ENCODE measurements at regions not wholly inside any gene's neighbourhood (a gene's known extent, or its start where the extent isn't known, plus 50 kb on each side); places are given as distances from the start of the nearest gene placed in this dataset.

DNA sequence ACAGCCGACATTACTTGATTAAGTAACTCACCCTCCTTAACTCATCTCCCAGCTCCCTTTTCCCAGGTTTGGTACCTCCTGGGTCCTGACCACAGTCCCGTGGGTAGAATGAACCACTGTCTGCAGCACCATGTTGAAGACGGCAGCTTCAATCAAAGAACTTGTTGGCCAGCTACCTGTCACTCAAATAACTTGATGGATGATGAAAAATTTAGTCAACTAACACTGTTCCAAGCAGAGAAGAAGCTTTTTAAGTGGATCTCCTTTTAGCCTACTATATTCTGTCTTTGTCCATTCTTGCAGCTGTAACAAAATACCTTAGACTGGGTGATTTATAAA lies 138.4 kb upstream of the F3 start:
- POLR2A ChIA-PET, result interaction anchor here (0.8 kb wide), 1 partner anchor 243 kb away, joined by 4 read pairs; no protein-coding TSS in a partner anchor
- no peak for DNase-seq (ENCODE audit: low read depth)
- TF ChIP-seq, protein P1, sequence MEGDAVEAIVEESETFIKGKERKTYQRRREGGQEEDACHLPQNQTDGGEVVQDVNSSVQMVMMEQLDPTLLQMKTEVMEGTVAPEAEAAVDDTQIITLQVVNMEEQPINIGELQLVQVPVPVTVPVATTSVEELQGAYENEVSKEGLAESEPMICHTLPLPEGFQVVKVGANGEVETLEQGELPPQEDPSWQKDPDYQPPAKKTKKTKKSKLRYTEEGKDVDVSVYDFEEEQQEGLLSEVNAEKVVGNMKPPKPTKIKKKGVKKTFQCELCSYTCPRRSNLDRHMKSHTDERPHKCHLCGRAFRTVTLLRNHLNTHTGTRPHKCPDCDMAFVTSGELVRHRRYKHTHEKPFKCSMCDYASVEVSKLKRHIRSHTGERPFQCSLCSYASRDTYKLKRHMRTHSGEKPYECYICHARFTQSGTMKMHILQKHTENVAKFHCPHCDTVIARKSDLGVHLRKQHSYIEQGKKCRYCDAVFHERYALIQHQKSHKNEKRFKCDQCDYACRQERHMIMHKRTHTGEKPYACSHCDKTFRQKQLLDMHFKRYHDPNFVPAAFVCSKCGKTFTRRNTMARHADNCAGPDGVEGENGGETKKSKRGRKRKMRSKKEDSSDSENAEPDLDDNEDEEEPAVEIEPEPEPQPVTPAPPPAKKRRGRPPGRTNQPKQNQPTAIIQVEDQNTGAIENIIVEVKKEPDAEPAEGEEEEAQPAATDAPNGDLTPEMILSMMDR (IDR thresholded peaks at IDR 0.05; ENCODE audit: insufficient read depth, low read depth, low read length), result no peak

DNA sequence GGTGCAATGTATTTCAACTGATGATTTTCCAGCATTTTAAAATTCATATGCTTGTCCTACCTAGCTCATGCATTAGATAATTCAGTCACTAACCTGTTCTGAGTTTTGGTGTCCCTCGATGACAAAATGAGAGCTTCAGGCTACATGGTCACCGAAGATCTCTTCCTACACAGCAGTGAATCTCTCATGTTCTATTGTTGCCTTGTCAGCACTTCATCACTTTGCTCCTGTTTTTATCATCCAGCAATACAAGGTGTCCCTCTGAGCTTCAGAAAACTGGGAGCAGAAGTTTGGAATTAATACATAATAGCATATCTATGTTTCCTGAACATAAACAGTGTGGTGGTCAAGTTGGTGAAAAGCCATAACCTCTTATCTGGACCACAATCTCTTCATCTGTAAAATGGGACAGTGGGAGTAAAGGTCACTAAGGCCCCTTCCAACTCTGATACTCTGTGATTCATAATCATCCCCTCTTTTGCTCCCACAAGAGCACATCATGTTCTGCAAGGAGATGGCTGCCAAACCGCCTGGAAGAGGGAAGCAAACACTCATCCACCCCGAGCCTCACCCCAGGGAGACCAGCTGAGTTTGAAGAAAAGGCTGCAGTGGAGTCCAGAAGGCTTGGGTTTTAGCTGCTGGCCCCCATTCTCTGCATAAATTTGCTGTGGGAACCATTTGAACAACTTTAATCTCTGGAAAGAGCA lies 137.9 kb upstream of the F3 start:
- Histone ChIP-seq H3K36me3 (ENCODE audit: control insufficient read depth, insufficient read depth, low read length) (no peaks in the 10 kb centered on the region), H3K27me3 (ENCODE audit: control insufficient read depth, insufficient read depth, low read length) (no peaks in the 10 kb centered on the region), H3K4me3 (ENCODE audit: low read depth, low read length) (no peak overlapping the region)
- CTCF ChIA-PET, result interaction anchor here (1.0 to 1.5 kb wide), 2 partner anchors 11 to 19 kb away, joined by 3 to 6 read pairs; no protein-coding TSS in a partner anchor
- no peak for DNase-seq (ENCODE audit: low read depth)
- TF ChIP-seq, protein P1 (IDR thresholded peaks at IDR 0.05; ENCODE audit: insufficient read depth, low read depth, low read length), result no peak
- POLR2A ChIA-PET, result no interaction called here

More for the DNA sequence above, 138.4 kb upstream of the F3 start:
- CTCF ChIA-PET, result interaction anchor here (1.0 to 1.5 kb wide), 2 partner anchors 10 to 18 kb away, joined by 3 to 6 read pairs; no protein-coding TSS in a partner anchor
- Histone ChIP-seq H3K27me3 (ENCODE audit: control insufficient read depth, insufficient read depth, low read length) (no peaks in the 10 kb centered on the region), H3K36me3 (ENCODE audit: control insufficient read depth, insufficient read depth, low read length) (no peaks in the 10 kb centered on the region), H3K4me3 (ENCODE audit: low read depth, low read length) (no peak overlapping the region)

DNA sequence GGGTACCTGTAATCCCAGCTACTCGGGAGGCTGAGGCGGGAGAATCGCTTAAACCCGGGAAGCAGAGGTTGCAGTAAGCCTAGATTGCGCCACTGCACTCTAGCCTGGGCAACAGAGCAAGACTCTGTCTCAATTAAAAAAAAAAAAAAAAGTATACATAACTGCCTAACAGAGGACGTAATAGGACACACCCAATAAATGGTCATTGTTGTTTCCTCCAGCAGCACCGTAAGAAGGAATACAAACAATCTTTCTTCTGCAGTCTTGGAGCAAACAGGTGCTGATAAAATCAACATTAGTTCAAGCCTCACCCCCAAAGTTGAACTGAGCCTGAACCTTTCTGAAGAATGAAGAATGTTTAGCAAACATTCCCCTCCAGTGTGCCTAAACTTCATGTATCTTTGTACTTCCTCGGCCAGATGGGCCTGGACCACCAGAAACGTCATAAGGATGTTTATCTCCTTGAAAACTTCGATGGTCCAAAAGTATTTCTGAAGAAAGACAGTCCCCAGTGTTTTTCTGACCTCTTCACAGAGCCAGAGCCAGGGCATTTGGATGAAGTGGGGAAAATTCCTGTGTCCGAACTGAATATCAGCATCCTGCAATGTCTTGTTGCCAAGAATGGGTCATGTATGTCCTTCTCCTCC lies 136.8 kb upstream of the F3 start:
- H3K36me3 ChIP-seq (ENCODE audit: control insufficient read depth, insufficient read depth, low read length), result no peaks in the 10 kb centered on the region
- DNase-seq (ENCODE audit: low read depth), result no peak
- TF ChIP-seq, protein P1 (IDR thresholded peaks at IDR 0.05; ENCODE audit: insufficient read depth, low read depth, low read length), result no peak
- ChIA-PET POLR2A (interaction anchor here (0.7 kb wide), 1 partner anchor 9 kb away, joined by 7 read pairs; no protein-coding TSS in a partner anchor), CTCF (no interaction called here)
- no peaks in the 10 kb centered on the region for H3K27me3 ChIP-seq (ENCODE audit: control insufficient read depth, insufficient read depth, low read length)
- no peak overlapping the region for H3K4me3 ChIP-seq (ENCODE audit: low read depth, low read length)

DNA sequence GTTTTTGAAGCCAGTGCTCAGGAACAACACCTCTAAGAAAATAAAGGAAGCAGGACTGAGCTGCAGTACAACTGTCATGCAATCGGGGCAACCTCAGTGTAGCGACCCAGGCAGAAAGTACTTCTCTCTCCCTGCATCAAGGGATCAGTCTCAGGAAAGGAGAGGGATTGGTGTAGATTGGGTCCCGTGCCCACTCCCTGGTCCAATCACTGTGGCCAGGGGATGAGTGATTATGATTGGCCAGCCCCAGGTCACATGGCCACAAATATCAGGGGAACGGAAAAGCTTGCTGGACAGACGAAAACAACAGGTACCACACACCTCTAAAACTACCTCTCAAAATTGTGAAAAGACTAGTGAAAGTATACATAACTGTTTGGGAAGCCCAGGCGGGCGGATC lies 136.2 kb upstream of the F3 start:
- CTCF ChIA-PET, result no interaction called here
- POLR2A ChIA-PET, result interaction anchor here (0.7 kb wide), 1 partner anchor 9 kb away, joined by 7 read pairs; no protein-coding TSS in a partner anchor
- Histone ChIP-seq H3K4me3 (ENCODE audit: low read depth, low read length) (no peak overlapping the region), H3K36me3 (ENCODE audit: control insufficient read depth, insufficient read depth, low read length) (no peaks in the 10 kb centered on the region), H3K27me3 (ENCODE audit: control insufficient read depth, insufficient read depth, low read length) (no peaks in the 10 kb centered on the region)
- DNase-seq (ENCODE audit: low read depth), result no peak
- TF ChIP-seq, protein P1 (IDR thresholded peaks at IDR 0.05; ENCODE audit: insufficient read depth, low read depth, low read length), result no peak

DNA sequence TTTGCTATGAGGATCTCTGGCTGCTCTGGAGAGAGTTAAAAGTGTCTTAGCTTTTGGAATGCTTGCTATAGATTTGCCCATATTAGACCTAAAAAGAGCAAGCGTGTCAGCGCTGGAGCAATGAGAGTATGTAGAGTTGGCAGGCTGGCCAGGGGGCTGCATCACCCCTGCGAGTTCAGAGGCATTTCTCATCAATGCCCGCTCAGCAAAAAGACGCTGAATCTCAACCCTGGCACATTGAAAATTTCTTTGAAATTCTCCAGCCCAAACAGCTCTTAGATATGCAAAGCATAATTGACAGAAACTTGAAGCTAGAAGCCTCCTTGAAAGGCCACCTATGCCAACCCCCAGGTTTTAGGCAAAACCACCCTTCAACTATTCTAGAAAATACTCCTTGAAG lies 135.5 kb upstream of the F3 start:
- TF ChIP-seq, protein P1 (IDR thresholded peaks at IDR 0.05; ENCODE audit: insufficient read depth, low read depth, low read length), result no peak
- H3K36me3 ChIP-seq (ENCODE audit: control insufficient read depth, insufficient read depth, low read length), result no peaks in the 10 kb centered on the region
- H3K4me3 ChIP-seq (ENCODE audit: low read depth, low read length), result no peak overlapping the region
- POLR2A ChIA-PET, result no interaction called here
- CTCF ChIA-PET, result interaction anchor here (1.0 kb wide), 1 partner anchor 23 kb away, joined by 3 read pairs; no protein-coding TSS in a partner anchor
- no peaks in the 10 kb centered on the region for H3K27me3 ChIP-seq (ENCODE audit: control insufficient read depth, insufficient read depth, low read length)
- no peak for DNase-seq (ENCODE audit: low read depth)

All from BJ (cell line).